GM23338 (cell line): ENCODE measurements at regions not wholly inside any gene's neighbourhood (a gene's known extent, or its start where the extent isn't known, plus 50 kb on each side); places are given as distances from the start of the nearest gene placed in this dataset.

Experiments
- EZH2 ChIP-seq: fragments of 200-600 bp; sonication (generic); IDR thresholded peaks from one replicate; pipeline ENCODE4 v1.8.0; 2017; ENCODE audit warnings: antibody characterized with exemption, mild to moderate bottlenecking, low read depth; ENCODE audit not compliant: unreplicated experiment
- POLR2AphosphoS5 ChIP-seq: IDR thresholded peaks from 2 replicates; pipeline ENCODE4 v1.6.1; 2016; ENCODE audit warnings: antibody characterized with exemption, low read depth
- TF ChIP-seq, protein P1 (sequence below), 2 experiments: fragments of 200-600 bp in 1 of 2; sonication (generic) in 1 of 2; conservative IDR thresholded peaks; 2 replicates each; pipeline versions ENCODE4 v1.5.1 to v1.6.1; 2016 to 2017; ENCODE audit warnings: antibody characterized with exemption in 2 of 2, low read depth in 2 of 2, mild to moderate bottlenecking in 2 of 2, moderate library complexity in 1 of 2

GRCh38 chr1:56063461-56063860 lies 515.9 kb downstream of the PLPP3 start:
- TF ChIP-seq POLR2AphosphoS5 (no peak), EZH2 (no peak)
- TF ChIP-seq, protein P1, sequence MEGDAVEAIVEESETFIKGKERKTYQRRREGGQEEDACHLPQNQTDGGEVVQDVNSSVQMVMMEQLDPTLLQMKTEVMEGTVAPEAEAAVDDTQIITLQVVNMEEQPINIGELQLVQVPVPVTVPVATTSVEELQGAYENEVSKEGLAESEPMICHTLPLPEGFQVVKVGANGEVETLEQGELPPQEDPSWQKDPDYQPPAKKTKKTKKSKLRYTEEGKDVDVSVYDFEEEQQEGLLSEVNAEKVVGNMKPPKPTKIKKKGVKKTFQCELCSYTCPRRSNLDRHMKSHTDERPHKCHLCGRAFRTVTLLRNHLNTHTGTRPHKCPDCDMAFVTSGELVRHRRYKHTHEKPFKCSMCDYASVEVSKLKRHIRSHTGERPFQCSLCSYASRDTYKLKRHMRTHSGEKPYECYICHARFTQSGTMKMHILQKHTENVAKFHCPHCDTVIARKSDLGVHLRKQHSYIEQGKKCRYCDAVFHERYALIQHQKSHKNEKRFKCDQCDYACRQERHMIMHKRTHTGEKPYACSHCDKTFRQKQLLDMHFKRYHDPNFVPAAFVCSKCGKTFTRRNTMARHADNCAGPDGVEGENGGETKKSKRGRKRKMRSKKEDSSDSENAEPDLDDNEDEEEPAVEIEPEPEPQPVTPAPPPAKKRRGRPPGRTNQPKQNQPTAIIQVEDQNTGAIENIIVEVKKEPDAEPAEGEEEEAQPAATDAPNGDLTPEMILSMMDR (conservative IDR thresholded peaks at IDR 0.05; ENCODE audit: low read depth in 2 of 2): no peak
